ENCODE measurements at regions not wholly inside any gene's neighbourhood (a gene's known extent, or its start where the extent isn't known, plus 50 kb on each side); places are given as distances from the start of the nearest gene placed in this dataset.

- no peak for DNase-seq
- Histone ChIP-seq H3K36me3 (replicated peaks in 1 of 2; ENCODE audit: control extremely low read depth in 1 of 2, control insufficient read depth in 1 of 2, extremely low read depth in 1 of 2, insufficient read depth in 2 of 2, low read length in 1 of 2) (no peaks in the 10 kb centered on the region), H2AFZ (ENCODE audit: insufficient read depth, low read depth, low read length, poor library complexity, severe bottlenecking) (no peak overlapping the region), H3K4me1 (ENCODE audit: control insufficient read depth in 2 of 2, insufficient read depth in 2 of 2, low read length in 2 of 2) (no peaks in the 10 kb centered on the region), H3K9ac (ENCODE audit: low read length) (no peak overlapping the region), H3K79me2 (ENCODE audit: control insufficient read depth, insufficient read depth, low read length) (no peaks in the 10 kb centered on the region), H3K4me2 (replicated peaks; ENCODE audit: low read depth, low read length, poor library complexity, severe bottlenecking) (no peak overlapping the region), H3K9me3 (ENCODE audit: control extremely low read depth in 1 of 3, control insufficient read depth in 2 of 3, insufficient read depth in 1 of 3, low read length in 2 of 3) (peaks cover 0 to 8% (median 0%) of the 10 kb centered on the region in 3 donors), H3K27ac (ENCODE audit: low read length in 2 of 2) (no peak overlapping the region), H4K20me1 (ENCODE audit: control insufficient read depth, insufficient read depth, low read length, poor library complexity, severe bottlenecking) (no peaks in the 10 kb centered on the region), H3K27me3 (replicated peaks in 1 of 4; ENCODE audit: control extremely low read depth in 1 of 4, control insufficient read depth in 3 of 4, insufficient read depth in 4 of 4, low read length in 3 of 4) (peaks cover 0 to 6% (median 0%) of the 10 kb centered on the region in 4 experiments), H3K4me3 (ENCODE audit: control extremely low read depth in 1 of 5, extremely low read depth in 1 of 5, insufficient read depth in 1 of 5, low read depth in 2 of 5, low read length in 4 of 5) (no peak overlapping the region)
- CTCF ChIA-PET, result no interaction called here
- TF ChIP-seq EZH2 (IDR thresholded peaks at IDR 0.05; ENCODE audit: borderline replicate concordance, insufficient read depth, low read depth, low read length, poor library complexity, severe bottlenecking) (no peak), CTCF (IDR thresholded peaks at IDR 0.05) (no peak)
- no peaks in the 10 kb centered on the region for H3K4me1 Mint-ChIP-seq
- POLR2A ChIA-PET, result no interaction called here
- WGBS (ENCODE audit: insufficient coverage), result 36% methylated on average over 5 of the region's 5 CpGs
- ATAC-seq (ENCODE audit: low read depth), result no peak
- no peak overlapping the region for H3K27ac Mint-ChIP-seq
- intact Hi-C loops (cut with micrococcal nuclease), result no loop called here
- H3K9me3 Mint-ChIP-seq (ENCODE audit: insufficient read depth), result no peaks in the 10 kb centered on the region
- H3K4me3 Mint-ChIP-seq, result no peak overlapping the region
- H3K27me3 Mint-ChIP-seq, result peaks cover 26% of the 10 kb centered on the region
Measured at GRCh38 chr17:74104921-74105320, 98.6 kb upstream of the RPL38 start.

- no peaks in the 10 kb centered on the region for H3K36me3 ChIP-seq (replicated peaks in 1 of 2; ENCODE audit: control extremely low read depth in 1 of 2, control insufficient read depth in 1 of 2, extremely low read depth in 1 of 2, insufficient read depth in 2 of 2, low read length in 1 of 2)
Measured at GRCh38 chr17:74107107-74107506, 96.4 kb upstream of the RPL38 start.

More at GRCh38 chr17:74107107-74107506, 96.4 kb upstream of the RPL38 start:
- CTCF ChIA-PET, result interaction anchor here (1.1 kb wide), 1 partner anchor 11 kb away, joined by 3 read pairs; no protein-coding TSS in a partner anchor
- DNase-seq (no peak), ATAC-seq (ENCODE audit: low read depth) (no peak)
- H3K4me2 ChIP-seq (replicated peaks; ENCODE audit: low read depth, low read length, poor library complexity, severe bottlenecking), result no peak overlapping the region
- H3K4me3 Mint-ChIP-seq, result no peak overlapping the region
- H3K27ac ChIP-seq (ENCODE audit: low read length in 2 of 2), result no peak overlapping the region
- TF ChIP-seq CTCF (IDR thresholded peaks at IDR 0.05) (no peak), EZH2 (IDR thresholded peaks at IDR 0.05; ENCODE audit: borderline replicate concordance, insufficient read depth, low read depth, low read length, poor library complexity, severe bottlenecking) (no peak)
- no peaks in the 10 kb centered on the region for H3K79me2 ChIP-seq (ENCODE audit: control insufficient read depth, insufficient read depth, low read length)
- POLR2A ChIA-PET, result no interaction called here
- no peaks in the 10 kb centered on the region for H3K9me3 Mint-ChIP-seq (ENCODE audit: insufficient read depth)
- intact Hi-C loops (cut with micrococcal nuclease), result no loop called here
- peaks cover 18% of the 10 kb centered on the region for H3K27me3 Mint-ChIP-seq
- H3K4me1 Mint-ChIP-seq, result no peaks in the 10 kb centered on the region
- H3K9ac ChIP-seq (ENCODE audit: low read length), result no peak overlapping the region
- H3K27ac Mint-ChIP-seq, result no peak overlapping the region
- no peaks in the 10 kb centered on the region for H4K20me1 ChIP-seq (ENCODE audit: control insufficient read depth, insufficient read depth, low read length, poor library complexity, severe bottlenecking)
- no peak overlapping the region for H2AFZ ChIP-seq (ENCODE audit: insufficient read depth, low read depth, low read length, poor library complexity, severe bottlenecking)
- H3K4me3 ChIP-seq (ENCODE audit: control extremely low read depth in 1 of 5, extremely low read depth in 1 of 5, insufficient read depth in 1 of 5, low read depth in 2 of 5, low read length in 4 of 5), result no peak overlapping the region
- WGBS (ENCODE audit: insufficient coverage), result 91% methylated on average over 15 of the region's 15 CpGs
- H3K9me3 ChIP-seq (ENCODE audit: control extremely low read depth in 1 of 3, control insufficient read depth in 2 of 3, insufficient read depth in 1 of 3, low read length in 2 of 3), result peaks cover 0 to 11% (median 0%) of the 10 kb centered on the region in 3 donors
- H3K4me1 ChIP-seq (ENCODE audit: control insufficient read depth in 2 of 2, insufficient read depth in 2 of 2, low read length in 2 of 2), result no peaks in the 10 kb centered on the region
- peaks cover 0 to 6% (median 0%) of the 10 kb centered on the region in 4 experiments for H3K27me3 ChIP-seq (replicated peaks in 1 of 4; ENCODE audit: control extremely low read depth in 1 of 4, control insufficient read depth in 3 of 4, insufficient read depth in 4 of 4, low read length in 3 of 4)

Measured in B cell (primary cell).